Dermis blood vessel endothelial cell (primary cell): ENCODE measurements at regions not wholly inside any gene's neighbourhood (a gene's known extent, or its start where the extent isn't known, plus 50 kb on each side); places are given as distances from the start of the nearest gene placed in this dataset.

Source experiments
- DNase-seq: peaks from one replicate; pipeline ENCODE4 v3.0.0; 2010

DNA sequence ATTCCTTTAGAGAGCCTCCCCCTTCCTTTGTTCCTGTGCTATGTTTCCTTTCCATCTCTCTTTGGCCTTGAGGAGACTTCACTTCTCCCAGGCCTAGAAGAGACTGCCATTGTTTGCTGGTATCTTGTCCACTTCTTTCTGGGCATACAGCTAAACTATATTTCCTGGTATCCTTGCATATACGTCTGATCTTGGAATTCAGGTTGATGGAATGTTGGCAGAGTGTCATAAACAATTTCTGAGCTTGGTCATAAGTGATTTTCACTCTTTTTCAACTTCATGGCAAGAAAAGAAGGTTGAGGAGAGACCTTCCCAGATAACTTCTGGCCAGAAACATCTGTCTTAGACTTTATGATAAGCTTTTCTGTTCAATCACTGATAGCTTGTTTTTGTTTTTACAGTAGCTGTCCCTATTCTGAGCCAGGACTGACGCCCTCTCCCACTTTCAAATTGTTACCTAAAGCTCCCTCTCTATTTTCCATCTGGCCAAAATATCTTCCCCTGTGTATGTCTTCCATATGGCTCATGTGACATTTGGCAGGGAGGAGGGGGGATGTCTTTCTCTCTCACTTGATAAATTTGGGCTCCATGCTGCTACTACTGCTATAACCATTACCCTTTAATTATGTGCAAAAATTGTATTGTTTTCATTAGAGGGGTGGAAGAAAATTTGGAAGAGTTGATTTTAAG, 457.0 kb downstream of the ADAMTS20 start:
- DNase-seq, result no peak

DNA sequence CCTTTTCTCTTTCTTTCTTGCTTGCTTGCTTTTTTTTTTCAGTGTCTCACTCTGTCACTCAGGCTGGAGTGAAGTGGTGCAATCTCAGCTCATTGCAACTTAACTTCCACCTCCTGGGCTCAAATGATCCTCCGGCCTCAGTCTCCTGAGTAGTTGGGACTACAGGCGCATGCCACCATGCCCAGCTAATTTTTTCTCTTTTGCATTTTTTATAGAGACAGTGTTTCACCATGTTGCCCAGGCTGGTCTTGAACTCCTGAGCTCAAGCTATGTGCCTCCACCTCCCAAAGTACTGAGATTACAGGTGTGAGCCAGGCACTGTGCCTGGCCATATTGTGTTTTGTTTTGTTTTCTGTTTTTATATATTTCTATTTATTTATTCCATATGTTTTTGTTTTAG, 461.0 kb downstream of the ADAMTS20 start:
- DNase-seq, result no peak

DNA sequence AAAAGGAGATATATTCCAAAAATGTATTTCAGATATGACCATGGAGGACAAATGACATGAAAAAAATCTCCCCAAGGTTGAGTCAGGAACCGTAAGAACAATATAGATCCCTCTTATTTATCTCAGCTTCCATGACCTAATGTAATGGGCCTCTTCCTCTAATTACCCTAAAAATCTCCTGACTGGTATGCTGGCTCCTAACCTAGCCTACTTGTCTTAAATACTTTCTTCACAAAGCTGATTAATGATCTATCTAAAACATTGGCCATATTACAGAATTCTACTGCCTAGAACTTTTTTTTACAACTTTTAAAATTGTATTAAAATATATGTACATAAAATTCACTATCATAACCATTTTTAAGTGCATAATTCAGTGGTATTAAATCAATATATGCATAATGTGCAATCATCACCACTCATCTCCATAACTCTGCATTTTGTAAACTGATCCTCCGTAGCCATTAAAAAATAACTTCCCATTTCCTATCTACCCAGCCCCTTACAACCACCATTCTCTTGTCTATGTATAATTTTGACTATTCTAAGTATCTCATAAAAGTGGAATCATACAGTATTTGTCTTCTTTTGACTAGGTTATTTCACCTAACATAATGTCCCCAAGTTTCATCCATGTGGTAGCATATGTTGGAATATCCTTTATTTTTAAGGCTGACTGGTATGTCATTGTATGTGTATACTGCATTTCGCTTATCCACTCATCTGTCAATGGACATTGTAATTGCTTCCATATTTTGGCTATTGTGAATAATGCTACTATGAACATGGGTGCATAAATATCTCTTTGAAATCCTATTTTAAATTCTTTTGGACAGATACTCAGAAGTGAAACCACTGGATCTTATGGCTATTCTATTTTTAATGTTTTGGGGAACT, 464.6 kb downstream of the ADAMTS20 start:
- no peak for DNase-seq

DNA sequence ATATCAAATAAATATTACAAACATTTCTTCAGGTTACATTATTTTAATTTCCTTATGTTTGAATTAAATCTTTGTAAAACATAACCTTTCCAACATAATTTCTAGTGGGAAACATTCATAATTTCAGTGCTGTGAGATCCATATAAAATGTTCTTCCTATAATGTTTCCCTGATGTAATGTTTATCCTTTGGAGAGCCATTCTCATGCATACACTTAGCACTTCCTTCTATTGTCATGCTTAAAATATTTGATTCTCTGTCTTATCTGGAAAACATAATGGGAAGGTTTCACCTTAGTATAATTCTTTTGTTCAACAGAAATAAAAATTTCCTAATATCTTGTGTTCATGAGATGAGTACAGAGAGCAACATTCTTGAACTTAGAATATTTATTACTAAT, 472.5 kb downstream of the ADAMTS20 start:
- DNase-seq, result peak; percentile 52

DNA sequence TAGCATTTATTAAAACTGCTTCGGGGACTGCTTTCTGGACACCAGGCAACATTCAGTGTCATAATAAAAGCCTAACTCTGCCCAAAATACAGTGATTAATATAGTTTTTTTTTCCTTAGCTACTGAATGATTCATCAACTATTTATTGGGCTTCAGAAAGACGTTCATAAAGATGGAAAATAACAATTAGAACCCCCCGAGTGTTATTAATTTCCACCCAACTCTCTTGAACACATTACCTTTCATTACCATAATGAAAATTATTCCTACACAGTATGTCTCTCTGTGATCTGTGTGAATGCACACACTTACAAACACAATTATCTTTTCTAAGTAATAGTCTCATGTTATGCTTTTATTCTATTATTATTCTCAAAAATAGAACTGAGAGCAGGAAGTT, 473.0 kb downstream of the ADAMTS20 start:
- DNase-seq, result peak; percentile 24

DNA sequence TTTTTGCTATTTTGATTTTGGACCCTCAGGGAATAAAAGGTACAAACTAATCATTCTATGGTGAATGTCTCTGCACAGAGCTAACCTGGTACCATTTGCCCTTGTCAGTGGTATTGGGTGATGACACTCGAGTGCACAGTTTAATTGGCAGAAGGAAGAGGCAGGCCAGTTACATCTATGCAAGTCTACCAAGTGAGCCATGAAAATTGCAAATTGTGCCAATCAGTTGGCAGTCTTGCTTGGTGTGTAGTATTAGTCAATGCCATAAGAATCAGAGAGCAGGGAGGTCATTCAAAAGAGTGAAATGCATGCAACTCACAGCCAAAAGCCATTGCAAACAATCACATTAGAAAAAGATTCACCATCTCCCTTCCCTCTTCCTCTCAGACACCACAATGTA, 479.6 kb downstream of the ADAMTS20 start:
- DNase-seq, result no peak

DNA sequence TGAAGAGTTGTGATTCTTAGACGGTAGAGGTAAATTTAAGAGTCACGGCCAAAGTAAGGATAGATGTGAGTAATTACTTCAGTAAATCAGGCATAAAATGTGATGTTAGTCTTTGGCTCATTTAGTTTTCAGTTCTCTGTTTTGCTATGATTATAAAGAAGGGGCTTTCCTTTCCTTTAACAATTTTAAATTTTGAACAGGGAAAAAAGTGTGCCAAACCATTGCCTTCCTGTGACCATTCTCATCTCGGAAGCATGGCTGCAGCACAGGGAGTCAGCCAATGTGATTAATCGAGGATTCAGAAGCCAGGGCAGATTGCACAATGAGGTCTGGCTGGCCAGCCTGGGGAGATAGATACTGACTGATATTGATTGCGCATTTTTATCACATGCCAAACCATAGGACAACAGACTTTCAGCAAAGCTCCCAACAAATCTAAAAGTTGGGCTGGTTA, 480.2 kb upstream of the PRICKLE1 start:
- no peak for DNase-seq

DNA sequence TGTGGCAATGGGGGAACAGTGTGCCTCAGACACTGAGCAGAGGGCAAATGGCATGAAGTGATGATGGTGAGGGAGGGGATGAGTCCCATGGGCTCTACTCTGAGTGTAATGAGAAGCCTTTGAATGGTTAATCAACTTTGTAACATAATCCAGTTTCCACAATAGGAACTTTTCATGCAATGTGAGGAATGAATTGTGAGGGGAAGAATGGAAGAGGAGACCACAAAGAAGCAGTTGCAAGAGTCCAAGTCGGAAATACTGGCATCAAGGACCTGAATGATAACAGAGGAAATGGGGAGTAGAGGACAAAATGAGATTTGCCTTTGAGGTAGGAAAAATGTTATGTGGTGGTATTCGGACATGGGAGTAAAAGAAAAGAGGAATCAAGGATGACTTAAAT, 476.9 kb upstream of the PRICKLE1 start:
- no peak for DNase-seq

DNA sequence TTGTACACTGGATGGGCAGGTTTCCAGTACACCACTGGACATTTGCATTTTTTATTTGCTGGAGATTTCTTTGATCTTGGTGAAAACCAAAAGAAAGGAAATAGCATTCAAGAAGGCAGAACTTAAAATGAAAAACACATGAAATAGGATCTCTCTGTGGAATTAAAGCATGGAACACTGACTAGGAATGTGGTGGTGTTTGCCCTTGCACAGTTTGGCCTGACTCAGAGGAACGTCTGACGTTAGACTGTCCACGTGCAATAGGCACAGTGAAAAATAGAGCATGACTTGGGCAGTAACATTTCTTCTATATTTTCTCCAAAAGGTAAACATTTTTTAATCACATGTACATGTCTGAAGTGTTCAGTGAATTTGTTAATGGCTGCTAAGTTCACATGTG, 474.1 kb upstream of the PRICKLE1 start:
- no peak for DNase-seq

DNA sequence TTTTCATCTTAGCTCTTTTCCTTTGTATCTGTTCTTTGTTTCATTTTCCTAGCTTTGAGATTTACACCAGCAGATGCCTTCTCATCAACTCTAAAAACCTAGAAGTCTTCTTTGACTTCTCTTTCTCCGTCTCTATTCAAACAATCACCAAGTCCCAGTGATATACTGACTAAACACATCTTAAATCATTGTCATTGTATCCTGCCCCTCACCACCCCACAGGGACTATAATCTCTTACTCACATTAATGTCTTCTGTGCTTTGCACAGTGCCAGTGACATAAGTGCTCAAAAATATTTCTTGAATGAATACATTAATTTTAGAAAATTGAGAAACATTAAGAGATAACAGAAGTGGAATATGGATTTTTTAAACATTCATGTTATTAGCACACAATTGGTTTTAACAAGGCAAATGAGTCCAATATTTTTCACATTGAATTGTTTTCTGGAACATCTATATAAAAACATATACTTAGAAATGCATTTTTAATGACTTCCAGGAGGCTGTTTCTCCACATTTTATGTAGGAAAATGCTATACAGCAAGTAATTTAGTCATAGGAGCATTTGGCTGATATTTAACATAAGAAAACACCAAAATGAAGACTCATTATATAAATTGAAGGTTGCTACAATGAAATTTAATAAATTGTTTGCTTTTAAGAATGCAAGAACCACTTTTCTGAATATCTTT, 472.8 kb upstream of the PRICKLE1 start:
- no peak for DNase-seq

DNA sequence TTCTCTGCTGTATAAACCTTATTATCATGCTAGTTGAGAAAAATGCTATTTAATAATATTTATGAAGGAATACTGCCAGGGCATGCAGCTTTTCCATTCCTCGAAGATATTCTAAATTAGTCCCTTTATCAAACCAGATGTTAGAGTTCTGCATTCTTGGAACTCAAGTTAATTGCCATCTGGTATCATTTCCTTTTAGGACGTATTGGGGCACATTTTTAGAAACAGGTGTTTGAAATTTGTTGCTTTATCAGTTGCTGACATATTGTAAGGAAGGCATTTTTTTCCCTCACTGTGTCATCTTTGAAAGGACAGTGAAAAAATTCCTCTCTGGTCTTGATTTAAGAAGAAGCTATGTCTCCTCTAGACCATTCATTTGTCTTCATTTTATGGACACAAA, 471.2 kb upstream of the PRICKLE1 start:
- DNase-seq, result peak; percentile 4

DNA sequence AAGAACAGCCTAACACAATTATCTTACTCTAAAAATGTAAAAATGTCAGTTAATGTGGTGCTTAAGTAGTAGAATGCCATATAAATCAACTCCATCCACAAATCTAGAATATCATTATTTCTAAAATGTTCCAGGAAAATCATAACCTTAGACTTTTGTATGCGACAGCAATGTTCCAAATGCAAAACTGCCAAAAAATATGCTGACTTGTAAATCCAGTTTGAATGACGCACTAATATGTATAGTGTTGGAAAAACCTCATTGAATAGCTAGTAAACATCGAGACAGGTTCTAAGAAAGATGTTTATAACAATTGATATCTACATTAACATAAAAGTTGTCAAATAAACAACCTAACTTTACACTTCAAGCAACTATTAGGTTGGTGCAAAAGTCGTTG, 469.1 kb upstream of the PRICKLE1 start:
- DNase-seq, result no peak

DNA sequence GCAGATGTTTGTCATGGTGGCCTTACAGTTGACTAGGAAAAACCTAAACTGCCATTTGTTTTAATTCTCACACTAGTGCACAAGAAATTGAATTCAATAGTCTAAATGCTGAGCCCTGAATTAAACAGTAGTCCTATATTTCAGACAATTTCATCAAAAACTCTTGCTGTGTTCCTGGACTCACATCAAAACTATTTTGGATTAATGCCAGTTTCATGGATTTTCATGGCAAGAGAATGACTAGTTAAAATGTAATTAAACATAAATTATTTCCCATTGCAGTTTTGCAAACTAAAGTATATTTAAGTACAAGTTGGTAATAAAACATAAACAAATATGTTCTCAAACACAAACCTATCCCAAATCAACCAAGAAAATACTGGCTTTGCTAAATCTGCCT, 468.0 kb upstream of the PRICKLE1 start:
- DNase-seq, result no peak

DNA sequence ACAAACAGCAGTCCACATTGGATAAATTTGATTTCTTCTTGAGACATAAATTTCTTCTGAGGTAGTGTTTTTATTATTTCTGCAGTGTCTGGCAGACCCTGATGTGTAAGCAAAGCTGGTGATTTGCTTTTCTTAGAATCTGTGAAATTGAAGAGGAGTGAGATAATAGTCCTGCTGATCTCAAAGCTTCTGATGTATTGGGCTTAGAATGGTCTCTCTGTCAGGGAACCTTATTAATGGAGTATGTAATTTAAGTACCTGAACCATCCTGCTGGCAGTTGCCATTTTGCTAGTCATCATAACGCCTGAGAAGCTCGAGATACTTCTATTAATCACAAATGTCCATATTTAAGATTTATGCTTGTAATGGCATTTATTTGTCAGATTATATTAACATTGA, 464.5 kb upstream of the PRICKLE1 start:
- DNase-seq, result no peak

DNA sequence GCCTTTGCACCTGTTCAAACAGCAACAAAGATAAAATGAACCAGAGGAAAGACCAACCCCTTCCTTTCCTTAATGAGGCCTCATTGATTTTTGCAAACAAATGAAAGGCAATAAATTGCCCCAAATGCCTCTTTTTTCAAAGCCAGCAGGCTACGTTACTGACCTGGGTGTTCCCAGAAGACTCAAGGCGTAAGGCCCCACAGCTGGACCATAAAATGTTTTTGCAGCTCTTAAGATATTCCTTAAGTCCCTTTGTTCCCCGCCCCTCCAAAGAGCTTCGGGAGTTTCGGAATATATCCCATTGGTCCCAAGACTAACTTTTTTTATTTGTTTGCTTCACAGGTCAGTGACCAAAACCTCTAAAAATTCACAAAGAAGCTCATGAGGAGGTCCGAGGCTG, 462.9 kb upstream of the PRICKLE1 start:
- no peak for DNase-seq

DNA sequence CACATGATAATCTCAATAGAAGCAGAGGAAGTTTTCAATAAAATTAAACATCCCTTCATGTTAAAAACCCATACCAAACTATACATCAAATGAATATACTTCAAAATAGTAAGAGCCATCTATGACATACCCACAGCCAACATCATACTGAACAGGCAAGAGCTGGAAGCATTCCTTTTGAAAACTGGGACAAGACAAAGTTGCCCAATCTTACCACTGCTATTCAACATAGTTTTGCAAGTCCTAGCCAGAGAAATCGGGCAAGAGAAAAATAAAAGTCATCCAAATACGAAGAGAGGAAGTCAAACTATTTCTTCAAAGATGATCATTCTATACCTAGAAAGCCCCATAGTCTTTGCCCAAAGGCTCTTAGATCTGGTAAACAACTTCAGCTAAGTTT, 454.7 kb upstream of the PRICKLE1 start:
- DNase-seq, result no peak

DNA sequence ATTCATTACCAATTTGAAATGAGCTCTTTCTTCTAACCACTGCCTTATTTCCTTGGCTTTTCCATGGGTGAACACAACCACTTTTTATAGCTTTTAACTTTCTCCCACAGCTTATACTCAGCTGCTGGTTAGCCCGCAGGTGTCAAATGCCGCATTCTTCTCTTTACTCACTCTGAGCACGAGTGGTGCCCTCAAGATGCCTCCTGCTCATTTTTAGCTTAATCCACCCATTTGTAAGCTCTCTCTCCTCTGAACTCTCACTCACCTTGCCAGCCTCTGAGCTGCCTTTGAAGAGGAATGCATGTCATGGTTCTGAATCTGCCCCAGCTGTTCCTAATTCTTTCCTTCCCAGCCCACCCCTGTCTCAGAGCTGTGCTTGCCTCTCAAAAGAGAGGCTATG, 449.4 kb upstream of the PRICKLE1 start:
- no peak for DNase-seq

DNA sequence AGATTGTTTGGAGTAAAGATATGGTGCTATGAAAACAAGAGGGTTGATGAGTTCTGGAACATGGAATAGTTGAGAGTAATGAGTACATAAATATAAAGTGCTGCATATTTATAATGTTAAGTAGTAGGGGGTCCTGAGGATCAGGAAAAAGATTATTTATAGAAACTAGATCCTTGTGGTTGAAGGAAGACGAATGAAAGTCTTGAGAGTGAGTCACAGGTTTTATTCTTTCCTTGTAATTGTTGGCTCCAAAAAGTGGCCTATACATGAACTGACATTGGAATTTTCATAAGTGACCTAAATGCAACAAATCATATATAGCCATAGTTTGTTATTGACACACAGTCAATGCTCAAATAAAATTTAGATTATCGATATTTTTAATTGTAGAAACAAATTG, 440.4 kb upstream of the PRICKLE1 start:
- DNase-seq, result peak; percentile 8

DNA sequence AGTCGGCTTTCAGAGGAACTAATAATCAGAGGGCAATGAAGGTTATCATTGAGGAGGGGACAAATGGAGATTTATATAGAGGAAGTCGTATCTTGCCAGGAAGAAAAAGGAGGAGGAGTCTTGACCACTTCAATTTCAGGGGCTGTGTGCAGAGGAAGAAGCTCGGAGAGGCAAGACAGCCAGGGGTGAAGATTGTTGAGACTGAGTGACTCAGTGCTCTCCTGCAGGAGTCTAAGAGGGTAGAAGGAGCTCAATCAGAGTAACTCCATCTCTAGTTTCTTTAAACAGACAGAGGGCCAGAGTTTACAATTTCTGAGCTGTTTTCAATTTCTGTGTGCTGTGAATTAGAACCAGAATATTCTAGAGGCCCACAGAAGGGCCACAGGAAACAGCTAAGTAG, 439.3 kb upstream of the PRICKLE1 start:
- no peak for DNase-seq

DNA sequence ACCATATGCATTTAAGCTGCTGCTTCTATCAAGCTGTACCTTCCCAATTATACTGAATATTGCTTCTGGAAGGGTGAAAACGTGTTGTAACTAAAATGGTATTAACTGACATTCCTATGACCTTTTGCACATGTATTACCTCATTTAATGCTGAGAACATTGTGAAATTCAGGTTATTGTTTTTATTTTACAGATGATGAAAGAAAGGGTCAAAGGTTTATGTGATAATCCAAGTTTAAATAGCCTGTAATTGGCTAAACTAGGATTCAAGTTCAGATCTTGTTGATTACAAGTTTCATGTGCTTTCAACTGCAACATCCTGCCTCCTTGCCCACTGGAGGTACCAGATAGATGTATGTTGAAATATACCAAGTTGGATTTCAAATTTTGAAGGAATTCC, 433.3 kb upstream of the PRICKLE1 start:
- DNase-seq, result no peak

DNA sequence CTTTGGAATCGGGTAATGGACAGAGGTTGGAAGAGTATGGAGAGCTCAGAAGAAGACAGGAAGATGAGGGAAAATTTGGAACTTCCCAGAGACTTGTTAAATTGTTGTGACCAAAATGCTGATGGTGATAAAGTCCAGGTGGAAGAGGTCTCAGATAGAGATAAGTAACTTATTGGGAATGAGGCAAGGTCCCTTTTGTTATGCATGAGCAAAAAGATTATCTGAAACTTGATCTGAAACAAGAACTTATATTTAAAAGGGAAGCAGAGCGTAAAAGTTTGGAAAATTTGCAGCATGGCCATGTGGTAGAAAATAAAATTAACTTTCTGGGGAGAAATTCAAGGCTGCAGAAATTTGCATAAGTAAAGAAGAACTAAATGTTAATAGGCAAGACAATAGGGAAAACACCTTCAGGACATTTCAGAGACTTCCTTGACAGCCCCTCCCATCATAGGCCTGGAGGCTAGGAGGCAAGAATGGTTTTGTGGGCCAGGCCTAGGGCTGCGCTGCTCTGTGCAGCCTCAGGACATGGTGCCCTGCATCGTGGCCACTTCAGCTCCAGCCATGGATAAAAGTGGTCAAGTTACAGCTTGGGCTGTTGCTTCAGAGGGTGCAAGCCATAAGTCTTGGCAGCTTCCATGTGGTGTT, 425.7 kb upstream of the PRICKLE1 start:
- DNase-seq, result no peak

DNA sequence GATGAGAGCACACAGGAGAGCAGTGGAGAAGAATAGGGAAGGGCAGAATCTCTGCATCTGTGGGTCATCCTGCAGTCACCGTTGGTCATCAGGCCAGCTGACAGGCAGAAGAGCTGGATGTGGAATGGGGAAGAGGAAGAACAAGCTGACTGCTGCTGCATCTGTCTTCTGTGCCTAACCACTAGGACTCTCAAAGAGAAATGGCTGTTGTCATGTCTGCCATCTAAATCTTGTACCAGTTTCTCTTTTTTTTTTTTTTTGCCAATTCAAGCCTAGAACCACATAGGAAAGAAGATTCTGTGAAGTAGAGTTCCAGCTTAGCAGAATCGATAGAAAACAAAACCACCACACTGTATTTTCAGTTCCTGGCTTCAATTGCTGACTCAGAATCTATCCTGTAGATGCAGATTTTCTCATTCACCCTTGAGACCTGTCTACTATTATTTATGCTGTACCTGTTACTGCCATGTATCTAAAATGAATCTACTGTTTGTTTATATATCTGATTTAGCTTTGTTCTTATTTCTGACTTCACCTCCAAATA, 421.9 kb upstream of the PRICKLE1 start:
- no peak for DNase-seq

DNA sequence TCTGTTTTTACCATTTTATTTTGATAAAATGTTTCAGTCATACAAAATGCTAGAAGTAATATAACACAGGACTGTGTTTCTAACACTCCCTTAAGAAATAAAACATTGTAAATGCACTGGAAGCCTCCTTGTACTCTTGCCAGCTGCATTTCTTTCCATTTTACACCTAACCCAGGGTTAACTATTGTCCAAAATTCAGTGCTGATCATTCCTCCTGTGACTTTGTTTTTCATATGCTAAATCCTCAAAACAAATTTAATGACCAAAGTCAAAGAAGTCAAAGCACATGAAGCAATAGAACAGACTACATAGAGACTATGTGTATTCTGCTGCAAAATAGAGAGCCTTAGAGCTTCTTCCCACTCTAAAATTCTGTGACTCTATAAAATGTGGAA, 420.3 kb upstream of the PRICKLE1 start:
- no peak for DNase-seq
